ENCODE measurements at regions not wholly inside any gene's neighbourhood (a gene's known extent, or its start where the extent isn't known, plus 50 kb on each side); places are given as distances from the start of the nearest gene placed in this dataset.

- Histone ChIP-seq H3K27ac (no peak overlapping the region), H3K4me1 (no peaks in the 10 kb centered on the region), H3K9me3 (no peaks in the 10 kb centered on the region), H3K4me3 (no peak overlapping the region), H3K27me3 (no peaks in the 10 kb centered on the region), H3K36me3 (no peaks in the 10 kb centered on the region)
- WGBS, 2 donors = 88 to 89% methylated on average over 3 of the region's 3 CpGs
- no peak for DNase-seq
- intact Hi-C loops (cut with DNase I) = no loop called here
- no peak for TF ChIP-seq EP300 (IDR thresholded peaks at IDR 0.05)
- TF ChIP-seq CTCF (IDR thresholded peaks at IDR 0.05) = no peak
- no peak for TF ChIP-seq POLR2A (IDR thresholded peaks at IDR 0.05)
- TF ChIP-seq POLR2AphosphoS5 (IDR thresholded peaks at IDR 0.05) = no peak
These were observed 199.7 kb upstream of the SLC27A6 start for GRCh38 chr5:128765448-128766061.

GRCh38 chr5:128766406-128766805 is 198.9 kb upstream of the SLC27A6 start:
- TF ChIP-seq POLR2AphosphoS5 (IDR thresholded peaks at IDR 0.05) = no peak
- WGBS, 2 donors = 89% methylated on average over 2 of the region's 2 CpGs
- Histone ChIP-seq H3K36me3 (no peaks in the 10 kb centered on the region), H3K9me3 (no peaks in the 10 kb centered on the region), H3K27me3 (no peaks in the 10 kb centered on the region), H3K4me3 (no peak overlapping the region), H3K27ac (no peak overlapping the region), H3K4me1 (no peaks in the 10 kb centered on the region)
- intact Hi-C loops (cut with DNase I) = no loop called here
- no peak for DNase-seq

DNA sequence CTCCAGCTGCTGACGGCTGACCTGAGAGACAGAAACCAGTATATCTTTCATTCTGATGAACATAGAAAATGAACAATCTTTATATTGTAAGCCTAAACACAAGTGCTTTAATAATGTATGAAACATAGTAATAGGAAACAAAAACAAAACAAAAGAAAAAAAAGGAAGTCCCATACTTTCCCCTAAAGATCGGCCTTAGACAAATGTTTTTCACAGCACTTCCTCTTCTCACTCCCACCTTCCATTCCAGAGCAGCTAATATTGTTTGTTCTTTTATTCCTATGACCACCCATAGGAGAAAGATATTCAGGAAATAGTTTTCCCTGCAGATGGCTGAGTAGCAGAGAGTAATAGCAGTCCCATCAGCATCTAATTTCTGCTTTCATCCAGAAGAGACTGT is 194.4 kb upstream of the SLC27A6 start:
- 54 to 60% methylated on average over 2 of the region's 2 CpGs for WGBS, 2 donors
- intact Hi-C loops (cut with DNase I) = no loop called here
- DNase-seq = no peak
- no peaks in the 10 kb centered on the region for H3K9me3 ChIP-seq
- no peaks in the 10 kb centered on the region for H3K36me3 ChIP-seq
- H3K27ac ChIP-seq = no peak overlapping the region
- H3K27me3 ChIP-seq = no peaks in the 10 kb centered on the region
- no peak overlapping the region for H3K4me3 ChIP-seq
- TF ChIP-seq CTCF (IDR thresholded peaks at IDR 0.05) = no peak
- no peak for TF ChIP-seq POLR2AphosphoS5 (IDR thresholded peaks at IDR 0.05)
- no peak for TF ChIP-seq EP300 (IDR thresholded peaks at IDR 0.05)
- no peak for TF ChIP-seq POLR2A (IDR thresholded peaks at IDR 0.05)
- no peaks in the 10 kb centered on the region for H3K4me1 ChIP-seq

DNA sequence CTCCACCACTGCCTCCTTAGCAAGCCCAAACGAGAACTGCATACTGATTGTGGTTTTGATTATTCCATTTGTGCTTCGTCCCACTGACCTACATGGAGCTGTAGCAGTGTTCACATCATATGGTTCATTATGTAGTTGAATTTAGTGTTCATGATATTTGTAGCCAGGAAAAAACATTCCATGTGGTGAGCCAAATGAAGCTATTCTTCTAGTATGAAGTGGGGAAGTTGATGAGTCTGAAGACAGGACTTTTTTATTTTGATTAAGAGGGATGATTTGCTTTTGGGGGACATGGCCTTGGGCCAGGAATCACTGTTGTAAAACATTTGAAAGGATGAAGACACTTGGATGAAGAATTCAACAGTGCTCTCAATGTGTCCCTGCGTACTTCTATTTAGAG is 192.9 kb upstream of the SLC27A6 start:
- Histone ChIP-seq H3K27ac (no peak overlapping the region), H3K4me3 (no peak overlapping the region), H3K36me3 (no peaks in the 10 kb centered on the region), H3K4me1 (no peaks in the 10 kb centered on the region), H3K9me3 (no peaks in the 10 kb centered on the region), H3K27me3 (no peaks in the 10 kb centered on the region)
- no peak for TF ChIP-seq EP300 (IDR thresholded peaks at IDR 0.05)
- 67 to 78% methylated on average over 3 of the region's 3 CpGs for WGBS, 2 donors
- intact Hi-C loops (cut with DNase I) = no loop called here
- DNase-seq = no peak

DNA sequence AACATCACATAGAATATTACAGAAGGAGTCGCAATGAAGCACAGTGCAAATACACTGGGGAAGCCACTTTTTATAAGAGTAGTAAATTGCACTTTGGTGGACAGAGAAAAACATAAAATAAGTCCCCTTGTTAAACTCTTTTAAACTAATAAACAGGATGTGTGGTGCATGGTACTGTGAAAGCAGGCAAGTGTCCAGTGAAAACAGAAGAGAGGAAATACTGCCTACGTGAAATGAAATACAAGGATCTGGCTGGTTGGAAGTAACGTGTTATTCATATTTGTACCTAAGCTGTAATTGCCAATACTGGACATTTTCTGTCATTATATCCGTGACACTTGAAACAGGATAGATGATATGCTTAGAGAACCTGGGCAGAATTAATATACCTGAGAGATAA is 191.9 kb upstream of the SLC27A6 start:
- WGBS, 2 donors = 78 to 87% methylated on average over 4 of the region's 4 CpGs
- TF ChIP-seq CTCF (IDR thresholded peaks at IDR 0.05) = no peak
- no peak for TF ChIP-seq POLR2AphosphoS5 (IDR thresholded peaks at IDR 0.05)
- TF ChIP-seq EP300 (IDR thresholded peaks at IDR 0.05) = no peak
- no peak for TF ChIP-seq POLR2A (IDR thresholded peaks at IDR 0.05)
- intact Hi-C loops (cut with DNase I) = no loop called here
- no peaks in the 10 kb centered on the region for H3K27me3 ChIP-seq
- no peaks in the 10 kb centered on the region for H3K36me3 ChIP-seq
- H3K4me3 ChIP-seq = no peak overlapping the region
- H3K4me1 ChIP-seq = no peaks in the 10 kb centered on the region
- DNase-seq = no peak
- H3K27ac ChIP-seq = no peak overlapping the region
- no peaks in the 10 kb centered on the region for H3K9me3 ChIP-seq

- H3K36me3 ChIP-seq = no peaks in the 10 kb centered on the region
- 51 to 54% methylated on average over 7 of the region's 7 CpGs for WGBS, 2 donors
- intact Hi-C loops (cut with DNase I) = no loop called here
These were observed 190.7 kb upstream of the SLC27A6 start for GRCh38 chr5:128774605-128775004.

More at GRCh38 chr5:128774605-128775004, 190.7 kb upstream of the SLC27A6 start:
- TF ChIP-seq CTCF (IDR thresholded peaks at IDR 0.05) (no peak), EP300 (IDR thresholded peaks at IDR 0.05) (no peak), POLR2AphosphoS5 (IDR thresholded peaks at IDR 0.05) (no peak), POLR2A (IDR thresholded peaks at IDR 0.05) (no peak)
- Histone ChIP-seq H3K4me1 (no peaks in the 10 kb centered on the region), H3K4me3 (no peak overlapping the region), H3K27ac (no peak overlapping the region), H3K27me3 (no peaks in the 10 kb centered on the region), H3K9me3 (no peaks in the 10 kb centered on the region)
- DNase-seq = no peak
